HG02610 (cell line): ENCODE measurements at regions not wholly inside any gene's neighbourhood (a gene's known extent, or its start where the extent isn't known, plus 50 kb on each side); places are given as distances from the start of the nearest gene placed in this dataset.

ENCODE experiments used
- ATAC-seq: cut with Tn5 transposase; IDR thresholded peaks from one replicate; pipeline ENCODE4 v1.9.1; 2021; ENCODE audit warnings: mild to moderate bottlenecking, moderate library complexity; ENCODE audit not compliant: unreplicated experiment

GRCh38 chr11:80162387-80162786, 721.6 kb upstream of the TENM4 start:
- ATAC-seq: no peak

DNA sequence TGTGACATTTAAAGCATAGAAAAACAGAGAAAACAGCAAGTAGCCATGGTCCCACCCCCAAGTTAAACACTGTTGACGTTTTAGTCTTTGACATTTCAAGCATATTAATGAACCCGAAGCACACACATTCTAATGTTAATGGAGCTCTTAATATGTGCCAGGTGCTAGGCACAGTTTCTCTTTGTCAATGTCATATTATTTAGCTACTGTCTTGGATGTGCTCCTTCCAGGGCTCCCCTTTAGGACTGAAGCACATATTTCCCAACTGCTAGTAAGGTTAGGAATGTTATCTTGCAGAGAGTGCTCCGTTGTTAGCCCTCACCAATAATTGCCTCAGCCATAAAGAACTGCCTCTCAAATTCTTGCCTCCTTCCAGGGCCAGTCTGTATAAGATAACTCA, 716.6 kb upstream of the TENM4 start:
- no peak for ATAC-seq

DNA sequence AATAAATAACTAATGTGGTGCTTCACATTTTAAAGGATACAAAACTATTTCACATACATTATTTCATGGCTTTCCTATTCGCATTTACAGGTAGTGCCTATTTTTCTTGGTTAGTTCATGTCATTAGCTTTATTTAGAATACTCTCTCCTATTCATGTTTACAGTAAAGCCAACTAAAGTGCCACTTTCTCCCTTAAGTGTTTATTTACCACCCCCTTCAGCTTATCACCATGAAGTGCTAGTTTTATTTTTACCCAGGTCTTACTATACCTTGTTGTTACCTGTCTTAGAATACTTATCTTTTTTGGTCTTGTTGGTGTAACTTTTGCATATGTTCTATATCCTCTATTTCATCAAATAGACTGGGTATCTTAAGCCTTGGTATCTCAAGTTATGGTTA, 715.2 kb upstream of the TENM4 start:
- no peak for ATAC-seq

DNA sequence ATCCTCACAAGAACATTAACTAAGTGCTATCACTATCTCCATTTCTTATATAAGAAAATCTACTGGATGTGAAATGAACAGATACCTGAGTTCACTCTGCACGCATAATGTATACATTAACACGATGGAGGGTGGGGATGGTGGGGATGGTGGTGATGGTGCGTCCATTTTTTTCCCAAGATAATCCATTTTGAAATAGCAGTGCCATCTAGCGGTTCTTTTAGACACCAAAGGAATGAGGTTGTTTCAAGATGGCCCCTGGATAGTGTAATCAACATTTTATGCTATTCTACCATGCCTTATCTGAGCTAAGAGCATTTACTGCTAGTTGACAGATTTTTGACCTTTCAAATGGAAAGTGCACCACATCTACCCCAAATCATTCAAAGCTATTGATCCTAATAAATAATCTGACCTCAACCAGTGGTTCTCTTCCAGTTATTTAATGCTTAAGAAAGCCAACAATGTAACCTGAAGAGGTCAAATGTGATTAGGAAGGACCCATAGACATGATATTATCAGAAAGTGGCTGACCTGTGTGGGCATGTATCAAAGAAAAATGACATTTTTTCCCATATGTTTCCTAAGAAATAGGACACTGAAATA, 714.7 kb upstream of the TENM4 start:
- peak; percentile 57 for ATAC-seq

DNA sequence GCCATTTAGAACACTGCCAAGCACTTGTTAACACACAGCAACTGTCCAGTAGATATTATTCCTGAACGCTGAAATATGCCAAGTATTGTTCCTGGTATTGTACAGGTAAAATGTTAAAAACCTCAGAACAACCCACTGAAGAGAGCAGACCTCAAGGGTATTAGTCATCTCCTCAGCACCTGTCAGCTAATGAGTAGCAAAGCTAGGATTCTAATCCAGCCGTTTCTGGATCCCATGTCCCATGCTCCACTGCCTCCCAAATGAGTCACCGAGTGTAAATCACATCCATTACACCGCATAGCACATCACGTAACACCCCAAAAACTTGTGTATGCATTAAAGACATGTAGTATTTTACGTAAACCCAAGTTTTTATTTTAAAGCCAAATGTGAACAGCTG, 705.4 kb upstream of the TENM4 start:
- no peak for ATAC-seq

GRCh38 chr11:80144897-80145594, 704.2 kb upstream of the TENM4 start:
- no peak for ATAC-seq

DNA sequence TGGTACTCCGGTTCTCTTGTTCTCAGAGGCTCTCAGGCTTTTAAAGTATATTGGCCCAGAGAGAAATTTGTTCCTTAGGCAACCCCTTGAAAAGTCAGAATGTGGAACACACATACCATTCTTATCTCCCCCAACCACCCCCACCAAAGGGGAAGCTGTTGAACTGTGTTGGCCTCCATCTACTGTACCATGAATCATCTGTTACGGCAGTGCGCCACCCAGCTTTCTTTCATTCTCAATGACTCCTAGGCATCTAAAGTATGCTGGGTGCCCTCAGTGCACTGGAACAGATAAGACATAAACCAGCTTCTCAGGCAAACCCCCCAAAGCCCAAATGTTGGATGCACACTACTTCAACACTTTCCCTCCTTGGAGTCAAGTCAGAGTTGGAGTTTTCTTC, 696.2 kb upstream of the TENM4 start:
- no peak for ATAC-seq

- no peak for ATAC-seq
Observed at GRCh38 chr11:80129396-80129795, 688.6 kb upstream of the TENM4 start.

DNA sequence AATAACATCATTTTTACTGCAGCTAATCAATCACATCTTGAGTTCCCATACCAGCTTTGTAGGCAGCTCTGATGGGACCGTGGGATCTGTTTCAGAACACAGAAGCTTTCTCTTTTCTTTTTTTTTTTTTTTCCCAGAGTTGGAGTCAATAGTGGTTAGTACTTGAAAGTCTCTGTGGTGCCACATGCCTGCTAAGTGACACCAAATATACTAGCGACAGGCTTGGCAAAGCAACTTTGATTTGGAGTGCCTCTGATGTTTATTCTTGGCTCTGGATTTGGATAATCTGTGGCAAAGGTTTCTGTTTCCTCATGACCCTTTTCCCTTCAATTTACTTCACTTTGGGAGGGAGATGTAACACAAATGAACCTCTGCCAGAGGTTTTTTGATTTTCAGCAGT, 681.4 kb upstream of the TENM4 start:
- ATAC-seq: no peak

DNA sequence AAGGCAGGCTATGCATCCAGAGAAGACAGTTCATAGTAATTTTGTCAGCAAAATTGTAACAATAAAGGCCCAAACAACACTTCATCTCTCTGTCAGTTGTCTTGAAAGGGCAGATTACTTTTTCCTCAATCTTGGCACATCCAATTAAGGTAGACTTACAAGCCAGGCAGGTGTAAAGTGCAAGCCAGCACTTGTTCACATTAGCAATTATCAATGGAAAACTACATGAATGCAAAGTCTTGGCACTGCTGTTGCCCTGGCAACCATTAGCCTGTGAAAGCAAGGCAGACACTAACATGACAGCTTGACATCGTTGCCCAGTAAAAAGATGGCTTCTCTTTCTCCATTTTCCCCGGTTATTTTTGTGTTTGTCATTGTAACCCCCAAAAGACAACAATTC, 677.2 kb upstream of the TENM4 start:
- no peak for ATAC-seq

GRCh38 chr11:80116796-80117195, 676.0 kb upstream of the TENM4 start:
- no peak for ATAC-seq

DNA sequence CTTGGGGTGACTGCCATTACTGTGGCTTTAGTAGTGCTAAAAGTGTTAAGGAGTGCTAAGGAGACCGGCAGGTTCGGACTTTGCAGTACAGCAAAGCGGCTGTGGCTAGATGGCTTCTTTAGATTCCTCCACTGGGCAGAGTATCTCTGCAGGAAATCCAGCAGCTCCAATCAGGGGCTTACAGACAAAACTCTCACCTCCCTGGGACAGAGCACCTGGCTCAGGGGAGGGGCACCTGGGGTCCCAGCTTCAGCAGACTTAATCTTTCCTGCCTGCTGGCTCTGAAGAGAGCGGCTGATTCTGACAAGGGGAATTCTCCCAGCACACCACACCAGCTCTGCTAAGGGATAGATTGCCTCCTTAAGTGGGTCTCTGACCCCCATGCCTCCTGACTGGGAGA, 668.8 kb upstream of the TENM4 start:
- no peak for ATAC-seq

- ATAC-seq: no peak
Observed at GRCh38 chr11:80109031-80109430, 668.2 kb upstream of the TENM4 start.

DNA sequence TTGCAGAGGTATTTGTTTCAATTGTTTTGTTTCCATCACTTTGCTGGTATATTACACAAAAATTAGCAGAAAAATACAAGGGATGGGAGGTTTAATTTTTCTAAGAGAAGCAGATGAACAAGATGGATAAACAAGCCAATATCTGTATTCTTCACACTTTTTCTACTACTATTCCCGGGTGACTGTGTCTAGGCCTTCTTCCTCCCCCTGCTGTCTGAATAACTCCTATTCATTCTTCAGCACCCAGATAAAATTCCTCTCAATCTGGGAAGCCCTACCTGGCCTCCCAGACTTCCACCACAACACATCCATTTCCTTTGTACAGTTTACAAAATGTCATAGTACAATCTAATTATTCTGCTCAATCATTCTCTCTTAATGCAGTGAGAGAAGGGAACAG, 666.6 kb upstream of the TENM4 start:
- no peak for ATAC-seq

- ATAC-seq: no peak
Observed at GRCh38 chr11:80104191-80104590, 663.4 kb upstream of the TENM4 start.

DNA sequence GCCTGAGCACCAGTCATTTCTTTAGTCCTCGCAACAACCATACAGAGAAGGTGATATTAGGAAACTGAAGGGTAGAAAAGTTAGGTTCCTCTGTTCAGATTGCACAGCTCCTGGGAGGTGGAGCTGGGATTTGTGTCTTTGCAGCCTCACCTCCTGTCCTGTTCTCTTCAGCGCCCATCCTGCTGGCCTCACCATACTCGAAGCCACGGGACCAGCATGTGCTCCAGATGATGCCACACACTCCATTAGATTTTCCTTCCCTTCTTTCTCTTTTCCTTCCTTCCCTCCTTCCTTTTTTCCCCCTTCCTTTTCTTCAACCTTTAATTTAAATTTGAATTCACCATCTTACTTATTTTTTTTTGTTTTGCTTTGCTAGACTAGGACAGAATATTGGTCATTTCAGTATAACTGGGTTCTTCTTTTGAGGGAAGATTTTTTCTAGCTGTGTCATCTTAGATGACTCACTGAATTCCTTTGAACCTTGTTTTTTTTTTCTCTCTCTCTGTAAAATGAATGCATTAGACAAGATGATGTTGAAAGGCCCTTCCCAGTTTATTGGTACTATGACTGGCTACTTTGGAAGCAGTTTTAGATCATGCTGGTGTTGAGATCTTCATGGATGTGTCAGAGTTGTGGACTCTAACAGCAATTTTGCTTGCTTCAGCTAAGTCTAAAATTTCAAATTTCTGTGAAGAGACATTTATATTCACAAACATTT, 662.5 kb upstream of the TENM4 start:
- ATAC-seq: no peak

DNA sequence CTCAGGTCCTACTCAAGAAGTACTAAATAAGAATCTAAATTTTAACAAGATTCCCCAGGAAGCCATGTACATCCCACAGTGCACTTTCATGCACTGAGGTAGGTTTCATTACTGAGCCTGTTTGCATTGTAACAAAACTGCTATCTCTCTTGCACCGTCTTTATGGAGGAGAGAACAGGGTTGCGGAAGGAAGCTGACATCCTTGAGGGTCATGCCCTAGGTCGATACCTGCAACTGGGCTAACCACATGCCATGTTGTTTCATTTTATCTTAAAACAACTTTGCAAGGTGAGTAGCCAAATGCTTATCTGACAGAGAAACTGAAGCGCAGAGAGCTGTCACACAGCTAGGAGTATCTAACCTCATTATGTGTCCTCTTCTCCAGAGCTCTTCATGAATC, 656.3 kb upstream of the TENM4 start:
- no peak for ATAC-seq

DNA sequence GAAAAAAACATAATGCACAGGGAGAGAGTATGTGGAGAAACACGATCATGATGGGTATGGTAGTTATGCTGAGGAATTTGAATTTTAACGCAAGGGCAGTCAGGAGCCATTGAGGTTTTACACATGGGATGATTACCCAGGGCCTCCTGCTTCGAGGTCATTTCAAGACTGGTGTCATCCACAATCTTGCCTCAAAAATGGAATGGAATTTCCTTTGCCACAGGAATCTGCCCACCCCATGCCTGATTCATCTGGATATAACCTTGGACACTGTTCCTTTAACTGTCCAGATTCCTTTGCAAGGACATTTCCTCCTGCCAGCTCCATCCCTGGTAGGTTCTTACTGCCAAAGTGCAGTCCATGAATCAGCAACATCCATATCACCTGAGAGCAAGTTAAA, 655.9 kb upstream of the TENM4 start:
- ATAC-seq: no peak

GRCh38 chr11:80086496-80087055, 645.7 kb upstream of the TENM4 start:
- ATAC-seq: no peak

DNA sequence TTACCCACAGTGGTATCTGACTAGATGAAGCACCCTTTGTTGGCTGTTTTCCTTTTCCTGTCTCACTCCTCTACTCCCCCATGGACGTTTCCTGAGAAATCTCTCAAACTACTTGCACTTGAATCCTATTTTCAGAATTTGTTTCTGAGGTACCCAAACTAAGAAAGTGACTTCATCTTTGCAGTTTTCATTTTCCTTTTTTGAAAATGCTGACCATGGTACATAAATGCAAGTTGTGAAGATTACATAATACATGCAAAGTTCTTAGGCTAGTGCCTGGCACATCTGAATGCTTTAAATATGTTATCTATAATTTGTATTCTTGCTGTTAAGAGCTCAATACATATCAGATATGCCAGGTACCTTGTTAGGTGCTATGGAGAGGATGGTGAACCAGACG, 644.7 kb upstream of the TENM4 start:
- no peak for ATAC-seq

DNA sequence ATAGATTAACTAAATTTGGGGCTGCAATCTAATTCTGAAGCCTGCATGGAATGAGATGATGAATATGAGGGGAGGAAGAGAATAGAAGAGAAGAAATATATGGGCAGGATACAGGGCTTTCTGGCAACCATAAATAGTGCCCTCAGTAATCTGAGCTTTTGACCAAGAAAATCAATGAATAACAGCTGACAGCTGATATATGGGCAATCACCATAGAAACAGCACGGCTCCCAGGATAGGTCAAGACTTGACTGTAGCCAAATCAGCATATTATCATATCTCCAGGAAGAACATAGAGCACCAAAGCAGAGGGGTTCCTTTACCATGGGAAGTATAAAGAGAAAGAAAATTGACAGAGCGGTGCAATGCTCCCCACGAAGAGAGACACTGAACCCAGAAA, 643.8 kb upstream of the TENM4 start:
- ATAC-seq: no peak

- no peak for ATAC-seq
Observed at GRCh38 chr11:80083531-80083951, 642.7 kb upstream of the TENM4 start.
